ENCODE measurements at regions not wholly inside any gene's neighbourhood (a gene's known extent, or its start where the extent isn't known, plus 50 kb on each side); places are given as distances from the start of the nearest gene placed in this dataset.

- DNase-seq = no peak
Observed at GRCh38 chr13:53703371-53704080, 674.9 kb downstream of the OLFM4 start.

DNA sequence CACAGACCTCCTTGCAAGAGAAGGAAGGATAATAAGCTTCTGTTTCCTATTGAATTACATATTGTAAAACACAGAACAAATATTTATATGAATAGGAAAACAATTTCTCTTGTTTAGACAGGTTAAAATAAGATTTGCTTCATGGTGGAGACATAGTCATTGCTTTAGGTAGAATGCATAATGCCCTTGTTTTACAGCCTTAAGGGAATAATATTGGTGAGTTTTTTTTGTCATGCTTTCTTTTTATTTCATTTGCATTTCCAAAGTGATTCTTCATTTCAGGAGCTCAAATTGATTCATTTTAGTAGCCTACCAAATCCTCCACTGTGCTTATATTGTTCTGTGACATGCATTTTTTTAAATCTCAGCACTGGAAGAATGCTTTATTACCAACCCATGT lies 690.7 kb downstream of the OLFM4 start:
- DNase-seq = no peak

- DNase-seq = no peak
Observed at GRCh38 chr13:53732664-53733063, 704.1 kb downstream of the OLFM4 start.

- DNase-seq = no peak
Observed at GRCh38 chr13:53743906-53744305, 715.3 kb downstream of the OLFM4 start.

DNA sequence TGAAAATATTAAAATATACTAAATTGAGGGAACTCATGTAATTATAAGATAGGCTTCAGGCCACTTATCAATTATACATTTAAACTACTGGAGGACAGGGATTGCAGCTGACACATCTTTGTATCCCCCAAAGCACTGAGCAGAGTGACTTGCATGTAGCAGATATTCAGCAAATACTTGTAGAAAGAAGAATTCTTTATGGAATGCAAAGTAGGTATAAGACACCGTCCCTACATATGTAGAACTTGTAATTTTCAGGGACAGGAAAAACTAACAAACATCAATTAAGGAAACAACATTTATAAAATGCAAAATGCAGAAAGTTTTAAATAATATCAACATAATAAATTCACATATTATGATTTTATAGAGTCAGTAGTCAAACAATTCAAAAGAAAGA lies 719.2 kb downstream of the OLFM4 start:
- DNase-seq = no peak

DNA sequence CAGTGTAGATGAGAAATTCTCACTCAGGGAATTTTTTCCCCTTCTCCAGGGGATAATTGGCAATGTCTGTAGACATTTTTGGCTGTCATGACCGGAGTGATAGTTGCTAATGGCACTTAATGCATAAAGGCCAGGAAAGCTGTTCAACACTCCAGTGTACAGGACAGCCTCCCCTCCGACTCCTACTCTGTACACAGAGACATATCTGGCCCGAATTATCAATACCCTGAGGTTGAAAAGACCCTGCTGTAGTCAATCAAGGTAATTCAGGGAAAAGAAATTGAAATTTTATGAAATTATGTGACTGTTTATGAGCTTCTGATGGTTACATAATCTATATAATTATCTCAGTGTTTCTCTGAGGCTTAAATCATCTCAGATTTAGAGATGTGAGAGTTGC lies 720.7 kb downstream of the OLFM4 start:
- DNase-seq = no peak

DNA sequence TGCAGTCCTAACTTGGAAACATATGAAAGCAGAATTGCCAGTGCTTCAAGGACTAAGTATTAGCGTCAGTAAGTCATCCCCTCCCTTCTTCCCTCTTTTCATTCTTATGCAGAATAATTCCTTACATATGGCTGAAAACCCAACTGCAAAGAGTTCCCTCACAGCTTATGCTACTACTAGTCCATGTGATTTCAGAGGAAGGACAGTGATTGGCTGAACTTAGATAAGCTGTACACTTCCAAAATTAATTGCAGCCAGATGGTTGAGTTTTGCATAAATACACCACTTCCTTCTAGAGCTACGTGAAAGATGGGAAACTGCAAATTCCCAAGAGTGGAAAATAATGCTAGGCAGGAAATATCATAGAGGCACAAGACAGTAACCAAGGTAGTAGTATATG lies 730.4 kb downstream of the OLFM4 start:
- peak; percentile 68 for DNase-seq

GRCh38 chr13:53775807-53776206 lies 747.2 kb downstream of the OLFM4 start:
- DNase-seq = no peak

- DNase-seq = no peak
Observed at GRCh38 chr13:53778937-53779336, 750.3 kb downstream of the OLFM4 start.

- peak; percentile 17 for DNase-seq
Observed at GRCh38 chr13:53781941-53782340, 753.3 kb downstream of the OLFM4 start.

DNA sequence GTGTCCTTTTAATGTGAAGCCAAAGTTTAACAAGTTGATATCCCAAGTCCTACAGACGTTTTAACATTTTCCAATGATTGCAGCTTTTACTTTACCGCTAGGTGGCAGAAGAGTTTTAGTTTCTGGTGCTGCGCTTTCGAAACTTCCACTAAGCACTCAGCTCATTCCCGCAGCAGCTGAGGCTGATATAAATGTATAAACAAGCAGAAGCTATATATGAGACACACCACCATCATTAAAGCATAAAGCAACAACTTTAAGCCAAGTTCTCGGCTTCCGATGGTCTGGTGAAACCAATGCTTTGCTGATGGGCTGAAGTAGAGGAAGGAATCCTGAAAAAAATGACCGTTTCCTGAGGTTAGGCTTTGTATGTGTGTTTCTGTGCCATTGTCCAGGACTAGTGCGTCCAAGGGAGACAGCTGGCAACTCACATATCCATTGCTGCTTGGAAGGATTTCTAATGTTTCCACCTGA lies 753.9 kb downstream of the OLFM4 start:
- DNase-seq = peak; percentile 82

DNA sequence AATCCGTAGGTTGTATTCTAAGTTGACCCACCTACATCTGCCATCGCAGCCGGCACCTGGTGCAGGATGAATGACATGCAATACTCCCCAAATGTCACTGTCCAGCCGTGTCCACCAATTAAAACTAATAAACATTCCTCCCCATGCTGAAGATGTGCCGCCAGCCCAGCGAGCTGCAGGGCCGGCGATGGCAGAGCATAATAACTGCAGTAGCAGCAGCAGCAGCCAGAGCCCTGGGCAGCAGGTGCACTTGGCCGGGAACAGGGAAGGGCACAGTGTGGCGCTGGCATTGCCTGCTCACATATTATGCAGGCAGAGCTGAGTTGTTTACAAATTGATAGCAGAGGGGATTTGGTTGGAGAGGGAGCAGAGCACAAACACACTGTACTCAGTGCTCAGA lies 754.9 kb downstream of the OLFM4 start:
- DNase-seq = no peak

GRCh38 chr13:53788286-53788685 lies 759.7 kb downstream of the OLFM4 start:
- no peak for DNase-seq

DNA sequence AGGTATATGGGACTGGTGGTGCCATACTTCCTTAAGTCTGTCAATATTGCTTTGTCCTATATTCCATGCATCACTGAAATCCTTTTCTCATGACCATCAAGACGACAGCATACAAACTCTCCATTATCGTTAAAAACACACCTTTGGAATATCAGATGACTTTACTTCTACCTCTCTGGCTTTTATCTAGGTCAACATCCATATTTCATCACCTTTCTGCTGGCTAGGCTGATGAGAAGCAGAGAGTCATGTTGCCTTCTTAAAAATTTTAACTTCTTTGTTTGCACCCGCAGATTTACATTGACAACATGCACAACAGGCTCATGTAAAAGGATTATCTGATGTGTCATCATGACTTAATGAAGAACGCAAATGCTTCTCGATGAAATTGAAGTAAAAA lies 771.4 kb downstream of the OLFM4 start:
- DNase-seq = no peak

DNA sequence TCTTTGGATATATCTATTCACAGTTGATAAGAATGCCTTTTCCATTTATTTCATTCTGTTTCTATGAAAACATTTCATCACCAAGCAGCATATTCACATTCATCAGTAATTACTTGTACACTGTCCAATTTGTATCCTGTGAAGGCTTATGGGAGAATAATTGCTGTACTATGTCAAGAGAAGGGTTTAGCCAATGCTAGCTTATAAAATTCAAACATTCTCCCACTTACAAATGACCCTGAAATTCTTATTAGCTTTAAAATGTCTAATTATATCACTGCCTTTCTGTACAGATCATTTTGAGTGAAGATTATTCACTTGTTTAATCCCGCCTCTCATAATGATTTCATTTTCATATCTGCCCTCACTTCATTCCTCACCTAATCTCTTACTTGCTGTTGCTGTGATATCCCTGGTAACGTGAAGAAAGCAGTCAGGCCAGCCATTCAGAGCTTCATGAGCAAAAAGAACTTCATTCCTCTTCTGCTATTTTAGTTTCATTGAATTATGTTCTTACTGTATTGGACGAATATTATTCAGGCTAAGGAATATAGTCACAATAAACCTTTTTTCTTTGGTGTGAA lies 778.7 kb downstream of the OLFM4 start:
- no peak for DNase-seq

DNA sequence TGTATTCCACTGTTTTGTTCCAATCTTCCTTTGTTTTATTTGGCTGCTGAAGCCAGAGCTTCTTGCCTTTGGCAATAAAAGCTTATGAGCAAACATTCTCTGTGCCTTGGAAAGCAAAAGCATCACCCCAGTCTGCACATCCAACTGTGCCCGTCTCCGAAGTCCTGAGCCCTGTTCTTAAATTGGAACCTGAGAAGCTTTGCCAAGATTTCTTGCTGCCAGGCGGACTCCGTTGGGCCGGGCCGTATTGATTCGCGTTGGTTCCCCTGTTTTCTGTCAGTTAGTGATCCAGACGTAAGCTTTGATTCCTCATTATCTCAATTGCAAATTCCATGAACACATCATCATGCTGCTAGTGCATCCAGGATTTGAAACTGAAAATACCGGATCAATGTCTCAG lies 793.0 kb downstream of the OLFM4 start:
- no peak for DNase-seq

DNA sequence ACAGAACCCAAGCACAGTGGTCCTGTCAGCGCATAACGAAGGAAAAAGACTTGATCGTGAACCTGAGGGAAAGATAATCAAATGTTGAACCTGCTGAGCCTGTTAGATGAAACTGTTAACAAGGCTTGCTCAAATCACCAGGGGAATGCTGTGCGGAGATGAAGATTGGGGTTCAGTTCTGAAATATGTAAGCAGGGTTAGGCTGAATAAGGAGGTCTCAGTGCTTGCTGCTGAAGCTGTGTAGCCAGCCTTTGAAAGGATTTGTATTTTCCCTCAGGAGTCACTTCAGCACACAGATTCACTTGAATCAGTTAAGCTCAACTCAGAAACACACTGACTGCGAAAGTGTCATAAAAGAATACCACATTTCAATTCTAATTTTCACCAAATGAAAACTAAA lies 793.5 kb downstream of the OLFM4 start:
- no peak for DNase-seq

DNA sequence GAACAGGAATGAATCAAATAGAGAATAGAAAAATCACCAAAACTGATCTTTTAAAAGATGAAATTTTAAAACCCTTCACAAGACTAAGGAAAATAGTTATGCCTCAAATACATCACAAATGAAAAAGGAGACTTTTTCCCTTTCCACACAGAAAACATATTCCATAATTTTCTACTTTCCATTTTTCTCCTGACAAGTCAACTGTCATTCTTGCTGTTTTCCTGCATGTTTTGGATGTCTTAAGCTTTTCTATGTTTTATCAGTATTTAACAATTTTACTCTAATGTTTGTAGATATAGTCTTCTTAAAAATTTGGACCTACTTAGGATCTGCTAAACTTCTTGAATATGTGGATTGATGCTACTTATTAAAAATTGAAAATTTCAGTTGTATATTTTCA lies 810.8 kb downstream of the OLFM4 start:
- no peak for DNase-seq

GRCh38 chr13:53844473-53845146 lies 816.0 kb downstream of the OLFM4 start:
- no peak for DNase-seq

DNA sequence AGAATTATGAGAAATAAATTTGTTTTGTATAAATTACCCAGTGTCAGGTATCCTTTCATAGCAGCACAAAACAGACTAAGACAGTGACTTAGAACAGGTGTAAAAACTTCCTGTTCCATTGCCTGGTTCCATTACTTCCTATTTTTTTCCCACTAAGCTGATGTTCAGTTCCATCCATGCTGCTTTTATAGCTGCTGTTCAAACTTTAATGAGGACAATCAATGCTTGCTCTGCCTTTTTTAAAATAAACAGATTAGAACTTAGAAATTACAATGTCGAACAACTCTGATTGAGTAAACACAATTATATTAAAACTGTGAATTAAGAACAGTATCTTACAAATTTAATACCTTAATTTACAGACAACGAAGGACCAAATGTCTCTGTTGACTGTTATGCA lies 818.9 kb downstream of the OLFM4 start:
- no peak for DNase-seq

GRCh38 chr13:53848366-53848961 lies 819.9 kb downstream of the OLFM4 start:
- DNase-seq = no peak

GRCh38 chr13:53854321-53854720 lies 825.7 kb downstream of the OLFM4 start:
- no peak for DNase-seq

DNA sequence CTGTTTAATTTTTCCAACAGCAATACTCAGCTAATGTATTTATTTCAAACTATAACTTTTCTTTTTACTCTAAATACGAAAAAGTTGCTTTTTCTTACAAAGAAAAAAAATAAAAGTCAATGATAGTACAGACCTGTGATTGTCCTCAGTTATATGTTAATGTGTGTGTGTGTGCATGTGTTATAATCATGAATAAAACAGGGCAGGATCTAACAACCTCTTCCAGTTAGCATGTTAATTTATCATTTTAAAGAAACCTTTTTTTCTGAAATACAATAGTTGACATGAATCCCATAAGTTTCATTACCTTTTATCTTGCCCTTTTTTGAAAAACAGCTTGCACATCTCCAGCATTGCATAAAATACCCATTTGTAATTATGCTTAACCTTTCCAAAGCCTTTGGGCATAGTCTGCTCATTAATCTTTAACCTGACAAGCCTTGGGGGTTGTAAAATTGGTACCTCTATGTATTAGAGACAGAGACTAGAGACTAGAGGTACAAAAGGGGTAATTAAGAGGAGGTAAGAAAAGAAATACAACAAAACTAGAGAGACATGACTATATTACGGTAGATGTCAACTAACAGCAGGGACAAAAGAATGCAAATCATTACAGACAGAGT lies 828.1 kb downstream of the OLFM4 start:
- no peak for DNase-seq

Measured in skin of body (tissue), 1 donor.